GM06990 (cell line): ENCODE measurements at regions not wholly inside any gene's neighbourhood (a gene's known extent, or its start where the extent isn't known, plus 50 kb on each side); places are given as distances from the start of the nearest gene placed in this dataset.

Experiments used
- DNase-seq: peaks from one replicate; pipeline ENCODE4 v3.0.0-alpha.2; 2011; ENCODE audit not compliant: insufficient read length; ENCODE audit errors: extremely low read depth
- H3K27me3 ChIP-seq: replicated peaks from 2 replicates; pipeline ENCODE4 v1.6.0; 2011; ENCODE audit warnings: low read length; ENCODE audit not compliant: control insufficient read depth, insufficient read depth
- H3K36me3 ChIP-seq: 2 replicates; pipeline ENCODE4 v1.5.1; 2011; ENCODE audit warnings: low read length; ENCODE audit not compliant: control insufficient read depth, insufficient read depth
- H3K4me3 ChIP-seq: replicated peaks from 2 replicates; pipeline ENCODE4 v1.5.1; 2011; ENCODE audit warnings: low read depth, mild to moderate bottlenecking, control low read depth, low read length
- CTCF ChIP-seq: IDR thresholded peaks from 2 replicates; pipeline ENCODE4 v1.5.1; 2011; ENCODE audit warnings: low read length, control low read depth, mild to moderate bottlenecking, inconsistent platforms; ENCODE audit not compliant: insufficient read depth, poor library complexity, severe bottlenecking

GRCh38 chr14:71289536-71289935 lies 382.3 kb downstream of the PCNX1 start:
- TF ChIP-seq CTCF = no peak
- Histone ChIP-seq H3K36me3 (no peaks in the 10 kb centered on the region), H3K4me3 (no peak overlapping the region), H3K27me3 (no peaks in the 10 kb centered on the region)
- DNase-seq = peak; percentile 54

- no peaks in the 10 kb centered on the region for H3K27me3 ChIP-seq
- H3K36me3 ChIP-seq = no peaks in the 10 kb centered on the region
- TF ChIP-seq CTCF = no peak
- DNase-seq = no peak
- H3K4me3 ChIP-seq = no peak overlapping the region
These were observed 383.0 kb downstream of the PCNX1 start for GRCh38 chr14:71290301-71290700.

GRCh38 chr14:71290960-71291466 lies 383.8 kb downstream of the PCNX1 start:
- no peak for TF ChIP-seq CTCF
- no peaks in the 10 kb centered on the region for H3K27me3 ChIP-seq
- DNase-seq = peak; percentile 54
- no peaks in the 10 kb centered on the region for H3K36me3 ChIP-seq
- no peak overlapping the region for H3K4me3 ChIP-seq

- TF ChIP-seq CTCF = no peak
- no peak for DNase-seq
These were observed 388.9 kb downstream of the PCNX1 start for GRCh38 chr14:71296184-71296583.

GRCh38 chr14:71300566-71301330 lies 393.5 kb downstream of the PCNX1 start:
- Histone ChIP-seq H3K27me3 (no peaks in the 10 kb centered on the region), H3K36me3 (no peaks in the 10 kb centered on the region), H3K4me3 (no peak overlapping the region)
- DNase-seq = no peak
- TF ChIP-seq CTCF = no peak

More at GRCh38 chr14:71296184-71296583, 388.9 kb downstream of the PCNX1 start:
- no peaks in the 10 kb centered on the region for H3K27me3 ChIP-seq
- H3K36me3 ChIP-seq = no peaks in the 10 kb centered on the region
- no peak overlapping the region for H3K4me3 ChIP-seq
